Nucleus accumbens (tissue), 56 donors: ENCODE measurements at regions not wholly inside any gene's neighbourhood (a gene's known extent, or its start where the extent isn't known, plus 50 kb on each side); places are given as distances from the start of the nearest gene placed in this dataset.
"Not testable (repeated sequence)": the region's sequence is repeated elsewhere in the genome, so short reads cannot be mapped to it uniquely, and the experiment has no call there.

Experiments used
- DNase-seq, 56 donors: peaks; one replicate each; lab custom pipeline; 2025; lab: John Stamatoyannopoulos, UW

- no peak for DNase-seq
Measured at GRCh38 chr5:23718564-23718963, 211.2 kb downstream of the PRDM9 start.

- DNase-seq, result no peak
Measured at GRCh38 chr5:23721336-23721735, 213.9 kb downstream of the PRDM9 start.

- DNase-seq, result no peak
Measured at GRCh38 chr5:23727271-23727670, 219.9 kb downstream of the PRDM9 start.

- DNase-seq, result no peak
Measured at GRCh38 chr5:23730023-23730422, 222.6 kb downstream of the PRDM9 start.

- no peak for DNase-seq
Measured at GRCh38 chr5:23740029-23740428, 232.6 kb downstream of the PRDM9 start.

GRCh38 chr5:23742701-23743100 lies 235.3 kb downstream of the PRDM9 start:
- no peak for DNase-seq

GRCh38 chr5:23755906-23756305 lies 248.5 kb downstream of the PRDM9 start:
- DNase-seq, result no peak

GRCh38 chr5:23756779-23757178 lies 249.4 kb downstream of the PRDM9 start:
- no peak for DNase-seq

- DNase-seq, result no peak
Measured at GRCh38 chr5:23763170-23763569, 255.8 kb downstream of the PRDM9 start.

GRCh38 chr5:23776684-23777083 lies 269.3 kb downstream of the PRDM9 start:
- no peak for DNase-seq

- not testable (repeated sequence) for DNase-seq
Measured at GRCh38 chr5:23800307-23800706, 292.9 kb downstream of the PRDM9 start.

GRCh38 chr5:23820765-23821471 lies 313.5 kb downstream of the PRDM9 start:
- DNase-seq, result no peak

- no peak for DNase-seq
Measured at GRCh38 chr5:23823521-23823920, 316.1 kb downstream of the PRDM9 start.

GRCh38 chr5:23825196-23825595 lies 317.8 kb downstream of the PRDM9 start:
- no peak for DNase-seq

- no peak for DNase-seq
Measured at GRCh38 chr5:23840083-23840482, 332.7 kb downstream of the PRDM9 start.

GRCh38 chr5:23864786-23865185 lies 357.4 kb downstream of the PRDM9 start:
- DNase-seq, result no peak

- DNase-seq, result no peak
Measured at GRCh38 chr5:23877847-23878246, 370.4 kb downstream of the PRDM9 start.

GRCh38 chr5:23884405-23885031 lies 377.1 kb downstream of the PRDM9 start:
- DNase-seq, result no peak

- no peak for DNase-seq
Measured at GRCh38 chr5:23893561-23893960, 386.2 kb downstream of the PRDM9 start.

- DNase-seq, result no peak
Measured at GRCh38 chr5:23895614-23896013, 388.2 kb downstream of the PRDM9 start.

GRCh38 chr5:23930985-23931384 lies 423.6 kb downstream of the PRDM9 start:
- DNase-seq, result no peak

GRCh38 chr5:23951261-23951928 lies 444.0 kb downstream of the PRDM9 start:
- not testable (repeated sequence) for DNase-seq
